RWPE2 (cell line): ENCODE measurements at regions not wholly inside any gene's neighbourhood (a gene's known extent, or its start where the extent isn't known, plus 50 kb on each side); places are given as distances from the start of the nearest gene placed in this dataset.

Experiments
- ATAC-seq: fragments of 200-7000 bp; cut with Tn5 transposase; 3 replicates; pipeline ENCODE4 v1.9.1; 2021; ENCODE audit warnings: low read depth
- DNase-seq: peaks from one replicate; pipeline ENCODE4 v3.0.0-alpha.2; 2020; ENCODE audit warnings: low spot score
- H3K27ac ChIP-seq: fragments of 450-650 bp; 2 replicates; pipeline ENCODE4 v1.5.1; 2017; ENCODE audit warnings: mild to moderate bottlenecking; ENCODE audit not compliant: poor library complexity, severe bottlenecking
- H3K27me3 ChIP-seq: fragments of 250-450 bp; sonication (Bioruptor Pico); 2 replicates; pipeline ENCODE4 v1.5.1; 2021; ENCODE audit warnings: mild to moderate bottlenecking, moderate library complexity; ENCODE audit not compliant: insufficient read depth, poor library complexity, severe bottlenecking
- H3K36me3 ChIP-seq: fragments of 250-450 bp; sonication (Bioruptor Pico); 2 replicates; pipeline ENCODE4 v1.5.1; 2020; ENCODE audit warnings: low read depth, mild to moderate bottlenecking, moderate library complexity
- H3K4me1 ChIP-seq: fragments of 250-450 bp; sonication (Bioruptor Pico); 2 replicates; pipeline ENCODE4 v1.5.1; 2021; ENCODE audit warnings: mild to moderate bottlenecking, moderate library complexity; ENCODE audit not compliant: insufficient read depth, poor library complexity, severe bottlenecking
- H3K4me3 ChIP-seq: fragments of 250-450 bp; sonication (Bioruptor Pico); 2 replicates; pipeline ENCODE4 v1.5.1; 2021; ENCODE audit warnings: mild to moderate bottlenecking, moderate library complexity; ENCODE audit not compliant: severe bottlenecking
- H3K9me3 ChIP-seq: fragments of 250-450 bp; sonication (Bioruptor Pico); 2 replicates; pipeline ENCODE4 v1.5.1; 2021; ENCODE audit warnings: mild to moderate bottlenecking, moderate library complexity; ENCODE audit not compliant: severe bottlenecking
- CTCF ChIP-seq: fragments of 450-650 bp; IDR thresholded peaks from one replicate; pipeline ENCODE4 v1.5.1; 2017; ENCODE audit warnings: mild to moderate bottlenecking, moderate library complexity; ENCODE audit not compliant: poor library complexity, severe bottlenecking

- no peaks in the 10 kb centered on the region for H3K4me1 ChIP-seq
- no peak for ATAC-seq
- H3K9me3 ChIP-seq = no peaks in the 10 kb centered on the region
- no peak for DNase-seq
- H3K4me3 ChIP-seq = no peak overlapping the region
- TF ChIP-seq CTCF = no peak
- no peaks in the 10 kb centered on the region for H3K36me3 ChIP-seq
- no peaks in the 10 kb centered on the region for H3K27me3 ChIP-seq
- H3K27ac ChIP-seq = no peak overlapping the region
Measured at GRCh38 chrX:96052078-96052477, 632.6 kb upstream of the DIAPH2 start.

- no peak for TF ChIP-seq CTCF
- no peak overlapping the region for H3K27ac ChIP-seq
- H3K4me1 ChIP-seq = no peaks in the 10 kb centered on the region
- H3K4me3 ChIP-seq = no peak overlapping the region
- no peak for ATAC-seq
- no peak for DNase-seq
- H3K9me3 ChIP-seq = no peaks in the 10 kb centered on the region
- H3K36me3 ChIP-seq = no peaks in the 10 kb centered on the region
- H3K27me3 ChIP-seq = no peaks in the 10 kb centered on the region
Measured at GRCh38 chrX:96081891-96082290, 602.8 kb upstream of the DIAPH2 start.

GRCh38 chrX:96094616-96095015 lies 590.0 kb upstream of the DIAPH2 start:
- no peak overlapping the region for H3K4me3 ChIP-seq
- no peaks in the 10 kb centered on the region for H3K27me3 ChIP-seq
- no peak for TF ChIP-seq CTCF
- H3K4me1 ChIP-seq = no peaks in the 10 kb centered on the region
- H3K27ac ChIP-seq = no peak overlapping the region
- no peak for ATAC-seq
- H3K9me3 ChIP-seq = no peaks in the 10 kb centered on the region
- DNase-seq = no peak
- H3K36me3 ChIP-seq = no peaks in the 10 kb centered on the region

- H3K4me3 ChIP-seq = no peak overlapping the region
- H3K36me3 ChIP-seq = no peaks in the 10 kb centered on the region
- H3K27me3 ChIP-seq = no peaks in the 10 kb centered on the region
- DNase-seq (no peak), ATAC-seq (no peak)
- no peak for TF ChIP-seq CTCF
- H3K9me3 ChIP-seq = no peaks in the 10 kb centered on the region
- no peak overlapping the region for H3K27ac ChIP-seq
- no peaks in the 10 kb centered on the region for H3K4me1 ChIP-seq
Measured at GRCh38 chrX:96098471-96098870, 586.2 kb upstream of the DIAPH2 start.

GRCh38 chrX:96102997-96103396 lies 581.6 kb upstream of the DIAPH2 start:
- TF ChIP-seq CTCF = no peak
- no peaks in the 10 kb centered on the region for H3K4me1 ChIP-seq
- H3K27ac ChIP-seq = no peak overlapping the region
- DNase-seq (no peak), ATAC-seq (no peak)
- no peak overlapping the region for H3K4me3 ChIP-seq
- no peaks in the 10 kb centered on the region for H3K9me3 ChIP-seq
- no peaks in the 10 kb centered on the region for H3K36me3 ChIP-seq
- no peaks in the 10 kb centered on the region for H3K27me3 ChIP-seq
